Liver (tissue), 8 donors: ENCODE measurements at regions not wholly inside any gene's neighbourhood (a gene's known extent, or its start where the extent isn't known, plus 50 kb on each side); places are given as distances from the start of the nearest gene placed in this dataset.

Source experiments
- DNase-seq: peaks from one replicate; pipeline ENCODE4 v3.0.0-alpha.2; 2017; ENCODE audit warnings: low spot score
- H3K27ac ChIP-seq, 2 donors: one replicate each; pipeline ENCODE4 v1.7.0; 2013; ENCODE audit warnings: inconsistent platforms in 2 of 2, low read length in 2 of 2, control low read depth in 1 of 2, low read depth in 1 of 2, mild to moderate bottlenecking in 1 of 2
- H3K27me3 ChIP-seq, 4 donors: one replicate each; pipeline versions ENCODE4 v1.6.1 to v1.7.0; 2013; ENCODE audit warnings: low read length in 3 of 4, inconsistent platforms in 1 of 4, mild to moderate bottlenecking in 1 of 4, moderate library complexity in 1 of 4; ENCODE audit not compliant: control insufficient read depth in 4 of 4, insufficient read depth in 4 of 4
- H3K36me3 ChIP-seq, 4 donors: one replicate each; pipeline versions ENCODE4 v1.6.1 to v1.7.0; 2013; ENCODE audit warnings: low read length in 3 of 4, mild to moderate bottlenecking in 3 of 4, low read depth in 1 of 4, moderate library complexity in 1 of 4; ENCODE audit not compliant: control insufficient read depth in 4 of 4, insufficient read depth in 3 of 4
- H3K4me1 ChIP-seq, 4 donors: one replicate each; pipeline versions ENCODE4 v1.6.1 to v1.7.0; 2013; ENCODE audit warnings: low read length in 3 of 4, mild to moderate bottlenecking in 3 of 4, moderate library complexity in 1 of 4; ENCODE audit not compliant: control insufficient read depth in 4 of 4, insufficient read depth in 4 of 4
- H3K4me3 ChIP-seq, 3 donors: one replicate each; pipeline versions ENCODE4 v1.6.1 to v1.7.0; 2013; ENCODE audit warnings: low read length in 3 of 3, control low read depth in 1 of 3, low read depth in 1 of 3, mild to moderate bottlenecking in 1 of 3
- H3K9ac ChIP-seq, 2 donors: one replicate each; pipeline ENCODE4 v1.7.0; 2013; ENCODE audit warnings: low read length in 2 of 2, mild to moderate bottlenecking in 2 of 2, moderate library complexity in 2 of 2, control low read depth in 1 of 2, low read depth in 1 of 2
- H3K9me3 ChIP-seq, 4 donors: one replicate each; pipeline versions ENCODE4 v1.6.1 to v1.7.0; 2013; ENCODE audit warnings: low read length in 3 of 4; ENCODE audit not compliant: control insufficient read depth in 4 of 4
- ATF3 ChIP-seq: IDR thresholded peaks from 2 replicates; pipeline ENCODE4 v1.6.1; 2016; ENCODE audit warnings: antibody characterized with exemption
- CTCF ChIP-seq: fragments of 150-350 bp; IDR thresholded peaks from 2 replicates; pipeline ENCODE4 v1.5.1; 2017; ENCODE audit warnings: improper control_type of control experiment, low read depth, low read length; ENCODE audit not compliant: missing input control
- EGR1 ChIP-seq, 2 donors: IDR thresholded peaks; 2 replicates each; pipeline ENCODE4 v1.6.1; 2016 to 2018; ENCODE audit warnings: antibody characterized with exemption in 2 of 2, low read depth in 2 of 2
- FOXA1 ChIP-seq: IDR thresholded peaks from 2 replicates; pipeline ENCODE4 v1.6.1; 2016; ENCODE audit warnings: antibody characterized with exemption
- FOXA2 ChIP-seq: IDR thresholded peaks from 2 replicates; pipeline ENCODE4 v1.6.1; 2016; ENCODE audit warnings: antibody characterized with exemption
- GABPA ChIP-seq, 2 donors: IDR thresholded peaks in 1 of 2; conservative IDR thresholded peaks in 1 of 2; 2 replicates each; pipeline ENCODE4 v1.6.1; 2016; ENCODE audit warnings: antibody characterized with exemption in 2 of 2, mild to moderate bottlenecking in 1 of 2, moderate library complexity in 1 of 2
- HNF4A ChIP-seq, 2 donors: conservative IDR thresholded peaks; 2 replicates each; pipeline ENCODE4 v1.6.1; 2016; ENCODE audit warnings: antibody characterized with exemption in 2 of 2, mild to moderate bottlenecking in 2 of 2
- HNF4G ChIP-seq: IDR thresholded peaks from 2 replicates; pipeline ENCODE4 v1.6.1; 2016; ENCODE audit warnings: antibody characterized with exemption
- JUND ChIP-seq, 2 donors: IDR thresholded peaks; 2 replicates each; pipeline ENCODE4 v1.6.1; 2016; ENCODE audit warnings: antibody characterized with exemption in 2 of 2
- MAX ChIP-seq: IDR thresholded peaks from 2 replicates; pipeline ENCODE4 v1.6.1; 2016; ENCODE audit warnings: antibody characterized with exemption
- NR2F2 ChIP-seq: IDR thresholded peaks from 2 replicates; pipeline ENCODE4 v1.6.1; 2016; ENCODE audit warnings: antibody characterized with exemption
- RAD21 ChIP-seq, 2 donors: IDR thresholded peaks; 2 replicates each; pipeline ENCODE4 v1.6.1; 2016; ENCODE audit warnings: antibody characterized with exemption in 2 of 2, mild to moderate bottlenecking in 2 of 2
- RXRA ChIP-seq, 2 donors: IDR thresholded peaks; 2 replicates each; pipeline ENCODE4 v1.6.1; 2017 to 2018; ENCODE audit warnings: antibody characterized with exemption in 2 of 2, mild to moderate bottlenecking in 1 of 2
- TAF1 ChIP-seq: conservative IDR thresholded peaks from 2 replicates; pipeline ENCODE4 v1.6.1; 2016; ENCODE audit warnings: antibody characterized with exemption, mild to moderate bottlenecking
- YY1 ChIP-seq: IDR thresholded peaks from 2 replicates; pipeline ENCODE4 v1.6.1; 2016; ENCODE audit warnings: antibody characterized with exemption, mild to moderate bottlenecking
- WGBS: extraction: QIAGEN DNeasy Blood & Tissue Kit; methylation state at CpG from one replicate; pipeline ENCODE4 v1.1.7; 2013; 5-methylcytosine and 5-hydroxymethylcytosine counted together
- TF ChIP-seq, protein P1 (sequence below): IDR thresholded peaks from 2 replicates; pipeline ENCODE4 v1.6.1; 2016; ENCODE audit warnings: antibody characterized with exemption
- TF ChIP-seq, protein P2 (sequence below): IDR thresholded peaks from 2 replicates; pipeline ENCODE4 v1.6.1; 2016; ENCODE audit warnings: antibody characterized with exemption, mild to moderate bottlenecking
- donor health status: healthy.
- donor health status: healthy.
- donor health status: healthy.
- donor health status: healthy.
- donor health status: healthy.

DNA sequence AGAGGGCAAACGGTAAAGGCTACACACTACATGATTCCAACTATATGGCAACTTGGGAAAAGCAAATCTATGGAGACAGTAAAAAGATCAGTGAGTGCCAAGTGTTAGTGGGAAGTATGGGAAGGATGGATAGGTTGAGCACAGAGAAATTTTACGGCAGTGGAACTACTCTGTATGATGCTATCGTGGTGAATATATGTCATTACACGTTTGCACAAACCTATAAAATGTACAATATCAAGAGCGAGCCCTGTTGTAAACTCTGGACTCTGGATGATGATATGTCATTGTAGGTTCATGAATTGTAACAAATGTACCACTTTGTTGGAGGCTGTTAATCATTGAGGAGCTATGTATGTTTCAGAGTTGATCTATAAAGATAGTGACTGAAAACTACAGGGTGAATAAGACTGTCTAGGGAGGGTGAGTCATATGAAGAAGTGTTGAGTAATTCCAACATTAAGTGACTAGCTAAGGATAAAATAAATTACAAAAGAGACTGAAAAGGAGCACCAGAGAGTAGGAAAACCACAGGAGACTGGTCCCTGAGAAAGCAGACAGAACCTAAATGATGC is 349.2 kb upstream of the LMO3 start:
- WGBS, result 71% methylated on average over 5 of the region's 5 CpGs
- no peak overlapping the region for H3K9ac ChIP-seq
- H3K27me3 ChIP-seq, result peaks cover 0 to 2% (median 0%) of the 10 kb centered on the region in 4 donors
- H3K4me3 ChIP-seq, result no peak overlapping the region
- DNase-seq, result no peak
- H3K36me3 ChIP-seq, result no peaks in the 10 kb centered on the region
- no peak overlapping the region for H3K27ac ChIP-seq
- no peaks in the 10 kb centered on the region for H3K4me1 ChIP-seq
- no peaks in the 10 kb centered on the region for H3K9me3 ChIP-seq
- TF ChIP-seq TAF1, result no peak
- no peak for TF ChIP-seq FOXA1
- TF ChIP-seq RXRA (IDR thresholded peaks at IDR 0.05), result no peak
- TF ChIP-seq, protein P1, sequence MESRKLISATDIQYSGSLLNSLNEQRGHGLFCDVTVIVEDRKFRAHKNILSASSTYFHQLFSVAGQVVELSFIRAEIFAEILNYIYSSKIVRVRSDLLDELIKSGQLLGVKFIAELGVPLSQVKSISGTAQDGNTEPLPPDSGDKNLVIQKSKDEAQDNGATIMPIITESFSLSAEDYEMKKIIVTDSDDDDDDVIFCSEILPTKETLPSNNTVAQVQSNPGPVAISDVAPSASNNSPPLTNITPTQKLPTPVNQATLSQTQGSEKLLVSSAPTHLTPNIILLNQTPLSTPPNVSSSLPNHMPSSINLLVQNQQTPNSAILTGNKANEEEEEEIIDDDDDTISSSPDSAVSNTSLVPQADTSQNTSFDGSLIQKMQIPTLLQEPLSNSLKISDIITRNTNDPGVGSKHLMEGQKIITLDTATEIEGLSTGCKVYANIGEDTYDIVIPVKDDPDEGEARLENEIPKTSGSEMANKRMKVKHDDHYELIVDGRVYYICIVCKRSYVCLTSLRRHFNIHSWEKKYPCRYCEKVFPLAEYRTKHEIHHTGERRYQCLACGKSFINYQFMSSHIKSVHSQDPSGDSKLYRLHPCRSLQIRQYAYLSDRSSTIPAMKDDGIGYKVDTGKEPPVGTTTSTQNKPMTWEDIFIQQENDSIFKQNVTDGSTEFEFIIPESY, result no peak
- TF ChIP-seq HNF4A (conservative IDR thresholded peaks at IDR 0.05), result no peak
- no peak for TF ChIP-seq CTCF
- no peak for TF ChIP-seq ATF3

DNA sequence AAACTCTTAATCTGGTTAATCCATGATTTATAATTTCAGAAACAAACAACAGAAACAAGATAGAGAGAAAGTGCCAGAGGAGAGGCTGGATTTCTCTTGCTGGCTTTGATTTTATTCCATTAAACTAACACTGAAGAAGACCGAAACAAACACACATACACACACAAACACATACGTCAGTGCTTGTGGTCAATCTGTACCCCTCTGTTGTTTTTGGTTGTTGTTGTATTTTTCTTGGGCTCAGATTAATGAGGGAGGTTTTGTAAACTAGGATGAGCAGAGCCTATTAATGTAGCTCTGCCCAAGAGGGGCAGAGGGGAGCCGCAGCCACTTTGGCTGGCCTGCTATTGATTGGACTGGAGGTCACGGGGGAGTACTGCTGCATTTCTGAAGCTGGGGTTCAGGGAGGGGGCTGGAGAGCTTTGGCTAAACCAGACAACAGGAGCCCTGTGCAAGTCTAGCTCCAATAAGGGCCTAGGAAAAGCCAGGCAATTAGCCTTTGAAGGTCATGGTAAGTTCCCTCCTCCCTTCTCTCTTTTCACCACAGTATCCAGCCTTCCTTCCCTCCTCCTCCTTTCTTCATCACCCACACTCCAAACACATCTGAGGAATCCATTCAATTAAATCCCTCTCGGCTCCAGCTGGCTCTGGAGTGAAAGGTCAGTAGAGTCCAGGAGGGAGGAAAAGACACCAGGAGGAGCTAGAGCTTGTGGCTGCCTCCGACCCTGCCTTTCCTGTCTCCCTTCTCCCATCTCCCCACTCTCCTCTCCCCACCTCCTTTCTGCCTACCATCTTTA is 344.1 kb upstream of the LMO3 start:
- no peak overlapping the region for H3K27ac ChIP-seq
- H3K9me3 ChIP-seq, result no peaks in the 10 kb centered on the region

More for the DNA sequence above, 344.1 kb upstream of the LMO3 start:
- no peaks in the 10 kb centered on the region for H3K36me3 ChIP-seq
- TF ChIP-seq, protein P1, result no peak
- no peak for TF ChIP-seq JUND (IDR thresholded peaks at IDR 0.05)
- no peak for TF ChIP-seq RXRA (IDR thresholded peaks at IDR 0.05)
- TF ChIP-seq MAX, result no peak
- no peak for TF ChIP-seq FOXA2
- TF ChIP-seq FOXA1, result no peak
- no peak for TF ChIP-seq YY1
- TF ChIP-seq, protein P2, sequence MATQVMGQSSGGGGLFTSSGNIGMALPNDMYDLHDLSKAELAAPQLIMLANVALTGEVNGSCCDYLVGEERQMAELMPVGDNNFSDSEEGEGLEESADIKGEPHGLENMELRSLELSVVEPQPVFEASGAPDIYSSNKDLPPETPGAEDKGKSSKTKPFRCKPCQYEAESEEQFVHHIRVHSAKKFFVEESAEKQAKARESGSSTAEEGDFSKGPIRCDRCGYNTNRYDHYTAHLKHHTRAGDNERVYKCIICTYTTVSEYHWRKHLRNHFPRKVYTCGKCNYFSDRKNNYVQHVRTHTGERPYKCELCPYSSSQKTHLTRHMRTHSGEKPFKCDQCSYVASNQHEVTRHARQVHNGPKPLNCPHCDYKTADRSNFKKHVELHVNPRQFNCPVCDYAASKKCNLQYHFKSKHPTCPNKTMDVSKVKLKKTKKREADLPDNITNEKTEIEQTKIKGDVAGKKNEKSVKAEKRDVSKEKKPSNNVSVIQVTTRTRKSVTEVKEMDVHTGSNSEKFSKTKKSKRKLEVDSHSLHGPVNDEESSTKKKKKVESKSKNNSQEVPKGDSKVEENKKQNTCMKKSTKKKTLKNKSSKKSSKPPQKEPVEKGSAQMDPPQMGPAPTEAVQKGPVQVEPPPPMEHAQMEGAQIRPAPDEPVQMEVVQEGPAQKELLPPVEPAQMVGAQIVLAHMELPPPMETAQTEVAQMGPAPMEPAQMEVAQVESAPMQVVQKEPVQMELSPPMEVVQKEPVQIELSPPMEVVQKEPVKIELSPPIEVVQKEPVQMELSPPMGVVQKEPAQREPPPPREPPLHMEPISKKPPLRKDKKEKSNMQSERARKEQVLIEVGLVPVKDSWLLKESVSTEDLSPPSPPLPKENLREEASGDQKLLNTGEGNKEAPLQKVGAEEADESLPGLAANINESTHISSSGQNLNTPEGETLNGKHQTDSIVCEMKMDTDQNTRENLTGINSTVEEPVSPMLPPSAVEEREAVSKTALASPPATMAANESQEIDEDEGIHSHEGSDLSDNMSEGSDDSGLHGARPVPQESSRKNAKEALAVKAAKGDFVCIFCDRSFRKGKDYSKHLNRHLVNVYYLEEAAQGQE, result no peak
- TF ChIP-seq RAD21 (IDR thresholded peaks at IDR 0.05), result no peak
- no peak for TF ChIP-seq EGR1 (IDR thresholded peaks at IDR 0.05; ENCODE audit: low read depth in 2 of 2)
- no peak for TF ChIP-seq HNF4G
- no peak for TF ChIP-seq ATF3
- TF ChIP-seq NR2F2, result no peak
- no peak for TF ChIP-seq TAF1
- TF ChIP-seq HNF4A (conservative IDR thresholded peaks at IDR 0.05), result no peak
- no peak for TF ChIP-seq GABPA (IDR thresholded peaks at IDR 0.05 in 1 of 2, conservative IDR thresholded peaks at IDR 0.05 in 1 of 2)
- H3K4me3 ChIP-seq, result no peak overlapping the region
- H3K27me3 ChIP-seq, result peaks cover 0 to 2% (median 0%) of the 10 kb centered on the region in 4 donors
- 52% methylated on average over 6 of the region's 6 CpGs for WGBS
- H3K9ac ChIP-seq, result no peak overlapping the region
- no peaks in the 10 kb centered on the region for H3K4me1 ChIP-seq
- no peak for DNase-seq
